Testis (tissue), 2 donors: ENCODE measurements at regions not wholly inside any gene's neighbourhood (a gene's known extent, or its start where the extent isn't known, plus 50 kb on each side); places are given as distances from the start of the nearest gene placed in this dataset.

Experiments used
- CTCF ChIP-seq, 3 experiments: fragments of 450-650 bp in 2 of 3; fragments of 200-600 bp in 1 of 3; sonication (generic) in 1 of 3; IDR thresholded peaks; one replicate each; pipeline ENCODE4 v1.5.1; 2016 to 2019; ENCODE audit warnings: antibody characterized with exemption in 3 of 3, mild to moderate bottlenecking in 2 of 3, moderate library complexity in 1 of 3
- POLR2A ChIP-seq: fragments of 450-650 bp; IDR thresholded peaks from one replicate; pipeline ENCODE4 v1.6.1; 2017; ENCODE audit warnings: antibody characterized with exemption, mild to moderate bottlenecking, moderate library complexity

- TF ChIP-seq CTCF (IDR thresholded peaks at IDR 0.05) (no peak), POLR2A (no peak)
Observed at GRCh38 chr1:95652423-95652965, 418.5 kb downstream of the RWDD3 start.
